Activated CD8-positive, alpha-beta T cell treated with anti-CD3 and anti-CD28 coated beads for 36 hours (primary cell): ENCODE measurements at regions not wholly inside any gene's neighbourhood (a gene's known extent, or its start where the extent isn't known, plus 50 kb on each side); places are given as distances from the start of the nearest gene placed in this dataset.

Experiments
- ATAC-seq: fragments of 200-7000 bp; cut with Tn5 transposase; one replicate; pipeline ENCODE4 v1.10.0; 2021; ENCODE audit warnings: mild to moderate bottlenecking, moderate library complexity
- CTCF ChIA-PET: fragments of 350-600 bp; sonication (Branson Sonifier 250); formaldehyde crosslinking; loops from one replicate; lab custom pipeline; 2021; ENCODE audit warnings: antibody characterized with exemption; lab: Charles Lee
- POLR2A ChIA-PET: fragments of 350-600 bp; sonication (Branson Sonifier 250); formaldehyde crosslinking; loops from one replicate; lab custom pipeline; 2021; ENCODE audit warnings: antibody characterized with exemption; lab: Charles Lee
- DNase-seq: peaks from one replicate; pipeline ENCODE4 v3.0.0-alpha.2; 2020
- H3K27ac Mint-ChIP-seq: one replicate; pipeline ENCODE4 v1.8.0; 2021; ENCODE audit warnings: mild to moderate bottlenecking, mixed read lengths
- H3K27me3 Mint-ChIP-seq: one replicate; pipeline ENCODE4 v1.8.0; 2021; ENCODE audit warnings: mixed read lengths
- H3K36me3 Mint-ChIP-seq: one replicate; pipeline ENCODE4 v1.8.0; 2021; ENCODE audit warnings: low read depth, mixed read lengths
- H3K4me1 Mint-ChIP-seq: one replicate; pipeline ENCODE4 v1.8.0; 2021; ENCODE audit warnings: low read depth, mixed read lengths
- H3K4me3 Mint-ChIP-seq: one replicate; pipeline ENCODE4 v1.8.0; 2021; ENCODE audit warnings: mild to moderate bottlenecking, moderate library complexity, mixed read lengths
- H3K9me3 Mint-ChIP-seq: one replicate; pipeline ENCODE4 v1.8.0; 2021; ENCODE audit warnings: mixed read lengths
- intact Hi-C: fragments of 100-400 bp; cut with micrococcal nuclease; formaldehyde crosslinking; loops from one replicate; pipeline ENCODE4 v1.10.0; 2022
- TF ChIP-seq, protein P1 (sequence below): fragments of 200-600 bp; IDR thresholded peaks from one replicate; pipeline ENCODE4 v1.8.0; 2022; ENCODE audit warnings: antibody characterized with exemption, mild to moderate bottlenecking

DNA sequence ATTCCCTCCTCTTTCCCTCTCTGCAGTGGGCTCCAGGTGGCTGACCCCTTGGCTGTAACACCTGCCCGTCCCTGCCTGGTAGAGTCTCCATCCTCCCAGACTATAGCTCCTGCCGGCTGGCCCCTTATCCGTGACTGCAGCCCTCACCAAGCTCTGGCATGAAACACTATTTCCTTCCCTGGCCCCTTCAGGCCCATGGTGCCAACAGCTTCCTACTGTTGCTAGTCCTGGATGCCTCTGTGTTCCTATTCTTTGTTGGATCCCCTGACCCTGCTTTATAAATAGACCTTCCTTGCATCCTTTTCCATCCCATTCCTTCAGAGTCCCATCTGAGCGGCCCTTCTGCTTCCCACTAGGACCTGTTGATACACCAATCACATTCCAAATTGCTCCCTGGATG is 195.0 kb downstream of the ZNF326 start:
- TF ChIP-seq, protein P1, sequence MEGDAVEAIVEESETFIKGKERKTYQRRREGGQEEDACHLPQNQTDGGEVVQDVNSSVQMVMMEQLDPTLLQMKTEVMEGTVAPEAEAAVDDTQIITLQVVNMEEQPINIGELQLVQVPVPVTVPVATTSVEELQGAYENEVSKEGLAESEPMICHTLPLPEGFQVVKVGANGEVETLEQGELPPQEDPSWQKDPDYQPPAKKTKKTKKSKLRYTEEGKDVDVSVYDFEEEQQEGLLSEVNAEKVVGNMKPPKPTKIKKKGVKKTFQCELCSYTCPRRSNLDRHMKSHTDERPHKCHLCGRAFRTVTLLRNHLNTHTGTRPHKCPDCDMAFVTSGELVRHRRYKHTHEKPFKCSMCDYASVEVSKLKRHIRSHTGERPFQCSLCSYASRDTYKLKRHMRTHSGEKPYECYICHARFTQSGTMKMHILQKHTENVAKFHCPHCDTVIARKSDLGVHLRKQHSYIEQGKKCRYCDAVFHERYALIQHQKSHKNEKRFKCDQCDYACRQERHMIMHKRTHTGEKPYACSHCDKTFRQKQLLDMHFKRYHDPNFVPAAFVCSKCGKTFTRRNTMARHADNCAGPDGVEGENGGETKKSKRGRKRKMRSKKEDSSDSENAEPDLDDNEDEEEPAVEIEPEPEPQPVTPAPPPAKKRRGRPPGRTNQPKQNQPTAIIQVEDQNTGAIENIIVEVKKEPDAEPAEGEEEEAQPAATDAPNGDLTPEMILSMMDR: no peak
- Mint-ChIP-seq H3K27ac (no peak overlapping the region), H3K36me3 (no peaks in the 10 kb centered on the region), H3K4me1 (no peaks in the 10 kb centered on the region), H3K9me3 (no peaks in the 10 kb centered on the region), H3K4me3 (no peak overlapping the region), H3K27me3 (peaks cover 5% of the 10 kb centered on the region)
- ATAC-seq: no peak
- intact Hi-C loops: no loop called here
- DNase-seq: no peak
- POLR2A ChIA-PET: interaction anchor here (0.6 kb wide), 1 partner anchor 9 kb away, joined by 4 read pairs; no protein-coding TSS in a partner anchor
- CTCF ChIA-PET: no interaction called here

DNA sequence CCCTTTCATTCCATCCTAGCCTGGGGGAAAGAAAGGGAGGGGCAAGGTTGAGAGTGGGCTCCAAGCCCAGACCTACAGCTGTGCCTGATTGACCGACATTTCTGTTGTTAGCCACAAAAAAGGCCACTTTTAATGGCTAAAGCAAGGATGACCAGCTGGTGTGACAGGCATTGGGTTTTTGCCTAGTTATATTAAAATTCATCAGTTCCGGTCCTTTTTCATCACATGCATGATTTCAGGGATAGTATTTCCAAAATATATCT is 192.3 kb downstream of the ZNF326 start:
- Mint-ChIP-seq H3K27ac (no peak overlapping the region), H3K4me3 (no peak overlapping the region), H3K27me3 (peaks cover 7% of the 10 kb centered on the region), H3K36me3 (no peaks in the 10 kb centered on the region), H3K9me3 (no peaks in the 10 kb centered on the region), H3K4me1 (no peaks in the 10 kb centered on the region)
- TF ChIP-seq, protein P1: no peak
- POLR2A ChIA-PET: no interaction called here
- ATAC-seq (no peak), DNase-seq (no peak)
- intact Hi-C loops: no loop called here
- CTCF ChIA-PET: no interaction called here

DNA sequence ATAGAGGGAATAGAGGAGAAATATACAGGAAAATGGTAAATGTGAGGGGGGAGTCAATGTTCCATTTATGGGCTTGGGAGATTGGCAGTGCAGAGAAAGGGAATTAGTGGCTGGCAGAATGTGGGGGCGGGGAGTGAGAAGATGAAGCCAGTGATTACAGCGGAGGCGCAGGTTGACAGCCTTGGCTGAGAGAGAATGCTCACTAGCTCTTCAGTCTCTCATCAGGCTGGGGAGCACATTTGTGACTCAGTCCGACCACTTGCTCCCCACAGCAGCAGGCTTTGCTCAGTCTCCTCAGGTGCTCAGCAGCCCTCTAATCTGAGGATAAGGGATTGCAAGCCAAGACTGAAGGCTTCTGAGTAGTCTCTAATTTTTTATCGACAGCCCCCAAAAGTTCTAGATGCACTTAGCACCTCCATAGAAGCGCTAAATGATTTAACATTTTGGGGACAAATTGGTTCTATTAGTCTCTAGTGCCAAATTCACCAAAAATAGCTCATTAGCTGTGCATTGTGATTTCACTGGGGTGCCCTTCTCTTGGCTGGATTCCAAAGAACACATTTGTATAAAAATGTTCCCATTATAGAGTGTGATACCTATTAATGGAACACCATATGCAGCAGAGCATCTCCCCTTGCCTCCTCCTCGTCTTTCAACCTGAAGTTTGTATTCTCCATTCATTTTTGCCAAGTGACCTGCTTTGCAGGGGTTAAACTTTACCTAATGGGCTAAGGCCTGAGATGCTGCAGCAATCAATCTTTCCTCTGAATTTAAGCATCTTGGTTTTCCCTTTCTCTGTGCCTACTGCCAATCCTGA is 191.8 kb downstream of the ZNF326 start:
- DNase-seq (no peak), ATAC-seq (no peak)
- no peaks in the 10 kb centered on the region for H3K4me1 Mint-ChIP-seq
- peaks cover 7% of the 10 kb centered on the region for H3K27me3 Mint-ChIP-seq
- POLR2A ChIA-PET: no interaction called here
- H3K9me3 Mint-ChIP-seq: no peaks in the 10 kb centered on the region
- no peak overlapping the region for H3K27ac Mint-ChIP-seq
- intact Hi-C loops: no loop called here
- TF ChIP-seq, protein P1: no peak
- no peaks in the 10 kb centered on the region for H3K36me3 Mint-ChIP-seq
- no peak overlapping the region for H3K4me3 Mint-ChIP-seq
- CTCF ChIA-PET: no interaction called here

DNA sequence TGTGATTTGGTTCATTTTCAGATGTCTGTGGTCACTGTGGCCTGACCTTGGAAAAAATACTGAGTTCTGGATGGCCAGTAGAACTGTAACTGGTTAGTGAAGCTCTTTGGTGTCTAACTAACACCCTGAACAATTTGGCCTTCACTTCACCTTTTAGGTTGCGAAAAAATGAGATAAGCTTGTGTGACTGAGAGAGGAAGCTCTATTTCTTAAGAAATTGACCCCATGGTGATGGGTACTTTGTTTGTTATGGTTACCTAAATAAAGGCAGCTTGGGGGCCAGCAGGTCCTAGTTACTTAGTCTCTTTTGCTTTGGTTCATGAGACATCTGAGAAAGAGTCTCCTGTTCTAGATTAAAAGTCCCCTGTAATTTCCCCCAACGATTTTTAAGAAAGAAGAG is 181.6 kb downstream of the ZNF326 start:
- no peaks in the 10 kb centered on the region for H3K36me3 Mint-ChIP-seq
- ChIA-PET CTCF (no interaction called here), POLR2A (interaction anchor here (0.7 kb wide), 1 partner anchor 1626 kb away, joined by 3 read pairs; no protein-coding TSS in a partner anchor)
- ATAC-seq (no peak), DNase-seq (no peak)
- H3K4me1 Mint-ChIP-seq: no peaks in the 10 kb centered on the region
- H3K4me3 Mint-ChIP-seq: no peak overlapping the region
- H3K27me3 Mint-ChIP-seq: peaks cover 4% of the 10 kb centered on the region
- no peak overlapping the region for H3K27ac Mint-ChIP-seq
- no peaks in the 10 kb centered on the region for H3K9me3 Mint-ChIP-seq
- TF ChIP-seq, protein P1: no peak
- intact Hi-C loops: no loop called here

DNA sequence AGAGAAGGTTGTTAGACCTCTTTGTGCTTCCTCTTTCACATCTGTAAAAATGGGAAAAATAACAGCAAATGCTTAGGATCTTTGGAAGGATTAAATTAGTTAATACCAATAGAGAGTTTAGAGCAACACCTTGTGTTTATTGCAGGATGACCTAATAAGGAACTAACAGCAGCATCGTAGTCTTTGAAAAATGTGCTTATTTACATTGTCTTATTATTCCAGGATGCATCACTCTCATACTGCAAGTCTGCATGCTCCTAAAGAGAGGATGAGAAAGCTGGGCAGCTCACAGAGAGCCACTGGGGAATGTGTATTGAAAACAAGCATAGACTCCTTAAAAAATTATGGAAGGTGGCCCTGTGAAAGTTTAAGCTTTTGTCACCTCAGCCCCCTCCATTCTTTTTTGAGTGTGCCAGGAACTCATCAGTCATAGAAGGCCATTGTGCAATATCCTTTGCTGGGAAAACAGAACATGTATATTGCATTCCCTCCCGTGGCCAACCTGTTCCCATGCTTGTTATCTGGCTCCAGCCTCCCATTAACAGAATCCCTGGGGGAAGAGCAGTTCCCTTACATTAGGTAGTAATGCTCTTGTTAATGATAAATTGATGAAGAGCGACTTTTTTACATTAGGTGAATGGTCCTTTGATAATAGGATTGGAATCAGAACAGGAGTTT is 180.7 kb downstream of the ZNF326 start:
- Mint-ChIP-seq H3K9me3 (no peaks in the 10 kb centered on the region), H3K27me3 (peaks cover 4% of the 10 kb centered on the region), H3K36me3 (no peaks in the 10 kb centered on the region), H3K4me3 (no peak overlapping the region), H3K4me1 (no peaks in the 10 kb centered on the region), H3K27ac (no peak overlapping the region)
- intact Hi-C loops: no loop called here
- TF ChIP-seq, protein P1: no peak
- ATAC-seq (no peak), DNase-seq (no peak)
- ChIA-PET CTCF (no interaction called here), POLR2A (no interaction called here)
